Upper lobe of left lung (tissue), 6 donors: ENCODE measurements at regions not wholly inside any gene's neighbourhood (a gene's known extent, or its start where the extent isn't known, plus 50 kb on each side); places are given as distances from the start of the nearest gene placed in this dataset.

Experiments
- ATAC-seq, 2 donors: fragments of 200-7000 bp; cut with Tn5 transposase; one replicate each; pipeline ENCODE4 v1.9.1; 2022; ENCODE audit warnings: mild to moderate bottlenecking in 2 of 2, moderate library complexity in 2 of 2; ENCODE audit not compliant: low FRiP score in 2 of 2
- DNase-seq, 2 donors: peaks; one replicate each; pipeline ENCODE4 v3.0.0-alpha.2; 2019 to 2020
- H3K27ac ChIP-seq, 4 donors: fragments of 200-600 bp; sonication (generic); one replicate each; pipeline ENCODE4 v1.5.1; 2016 to 2019
- H3K27me3 ChIP-seq, 4 donors: fragments of 200-600 bp; sonication (generic); one replicate each; pipeline ENCODE4 v1.5.1; 2017 to 2019
- H3K36me3 ChIP-seq, 4 donors: fragments of 200-600 bp; sonication (generic); one replicate each; pipeline ENCODE4 v1.5.1; 2016 to 2019
- H3K4me1 ChIP-seq, 4 donors: fragments of 200-600 bp; sonication (generic); one replicate each; pipeline ENCODE4 v1.5.1; 2018 to 2019
- H3K4me3 ChIP-seq, 4 donors: fragments of 200-600 bp; sonication (generic); one replicate each; pipeline ENCODE4 v1.5.1; 2017 to 2019; ENCODE audit warnings: mild to moderate bottlenecking in 2 of 4, moderate library complexity in 1 of 4
- H3K9me3 ChIP-seq, 4 donors: fragments of 200-600 bp; sonication (generic); one replicate each; pipeline ENCODE4 v1.5.1; 2018 to 2019
- CTCF ChIP-seq, 6 experiments: fragments of 450-650 bp in 4 of 6; fragments of 200-600 bp in 2 of 6; sonication (generic) in 2 of 6; IDR thresholded peaks; one replicate each; pipeline ENCODE4 v1.5.1; 2016 to 2019; ENCODE audit warnings: antibody characterized with exemption in 6 of 6
- EP300 ChIP-seq, 4 donors: sonication (generic); formaldehyde crosslinking; IDR thresholded peaks; one replicate each; pipeline ENCODE4 v1.5.1; 2017; ENCODE audit warnings: antibody characterized with exemption in 4 of 4, control low read depth in 2 of 4
- POLR2A ChIP-seq, 4 donors: fragments of 450-650 bp; IDR thresholded peaks; one replicate each; pipeline ENCODE4 v1.5.1; 2016 to 2017; ENCODE audit warnings: antibody characterized with exemption in 4 of 4, mild to moderate bottlenecking in 2 of 4
- POLR2AphosphoS5 ChIP-seq, 2 donors: sonication (generic); formaldehyde crosslinking; IDR thresholded peaks; one replicate each; pipeline ENCODE4 v1.5.1; 2017; ENCODE audit warnings: antibody characterized with exemption in 2 of 2
- WGBS, 2 donors: methylation state at CpG; one replicate each; pipeline ENCODE4 v1.1.5; 2017 to 2018; 5-methylcytosine and 5-hydroxymethylcytosine counted together
- donor health status: DM: no; HTN: no; CAD: no; lungs with moderate emphysema.
- donor health status: DM: no; HTN: yes; CAD: no; lungs with severe emphysema.

GRCh38 chr5:120159155-120159554, 304.9 kb upstream of the PRR16 start:
- H3K9me3 ChIP-seq: no peaks in the 10 kb centered on the region
- no peaks in the 10 kb centered on the region for H3K4me1 ChIP-seq
- no peaks in the 10 kb centered on the region for H3K36me3 ChIP-seq
- DNase-seq (no peak), ATAC-seq (no peak)
- TF ChIP-seq POLR2AphosphoS5 (IDR thresholded peaks at IDR 0.05) (no peak), EP300 (IDR thresholded peaks at IDR 0.05) (no peak), CTCF (IDR thresholded peaks at IDR 0.05) (no peak), POLR2A (IDR thresholded peaks at IDR 0.05) (no peak)
- no peaks in the 10 kb centered on the region for H3K27me3 ChIP-seq
- WGBS, 2 donors: 90 to 93% methylated on average over 3 of the region's 3 CpGs
- no peak overlapping the region for H3K27ac ChIP-seq
- no peak overlapping the region for H3K4me3 ChIP-seq

GRCh38 chr5:120160124-120160895, 303.8 kb upstream of the PRR16 start:
- ATAC-seq: no peak
- H3K36me3 ChIP-seq: no peaks in the 10 kb centered on the region
- H3K4me1 ChIP-seq: no peaks in the 10 kb centered on the region
- TF ChIP-seq EP300 (IDR thresholded peaks at IDR 0.05) (no peak), POLR2AphosphoS5 (IDR thresholded peaks at IDR 0.05) (no peak), CTCF (IDR thresholded peaks at IDR 0.05) (no peak), POLR2A (IDR thresholded peaks at IDR 0.05) (no peak)
- H3K4me3 ChIP-seq: no peak overlapping the region
- no peaks in the 10 kb centered on the region for H3K27me3 ChIP-seq
- no peaks in the 10 kb centered on the region for H3K9me3 ChIP-seq
- no peak overlapping the region for H3K27ac ChIP-seq
- DNase-seq: no peak
- WGBS, 2 donors: 58 to 74% methylated on average over 4 of the region's 4 CpGs

GRCh38 chr5:120162321-120162720, 301.8 kb upstream of the PRR16 start:
- no peak for DNase-seq
- TF ChIP-seq POLR2A (IDR thresholded peaks at IDR 0.05): no peak
- no peak for TF ChIP-seq POLR2AphosphoS5 (IDR thresholded peaks at IDR 0.05)
- TF ChIP-seq CTCF (IDR thresholded peaks at IDR 0.05): no peak
- no peak for TF ChIP-seq EP300 (IDR thresholded peaks at IDR 0.05)
- H3K27ac ChIP-seq: no peak overlapping the region

GRCh38 chr5:120164037-120164436, 300.1 kb upstream of the PRR16 start:
- Histone ChIP-seq H3K36me3 (no peaks in the 10 kb centered on the region), H3K27ac (no peak overlapping the region), H3K4me1 (no peaks in the 10 kb centered on the region), H3K27me3 (no peaks in the 10 kb centered on the region), H3K4me3 (no peak overlapping the region), H3K9me3 (no peaks in the 10 kb centered on the region)
- no peak for TF ChIP-seq POLR2AphosphoS5 (IDR thresholded peaks at IDR 0.05)
- no peak for TF ChIP-seq EP300 (IDR thresholded peaks at IDR 0.05)
- ATAC-seq (no peak), DNase-seq (no peak)
- WGBS, 2 donors: 75 to 85% methylated on average over 3 of the region's 3 CpGs

More at GRCh38 chr5:120162321-120162720, 301.8 kb upstream of the PRR16 start:
- Histone ChIP-seq H3K9me3 (no peaks in the 10 kb centered on the region), H3K4me1 (no peaks in the 10 kb centered on the region), H3K4me3 (no peak overlapping the region), H3K36me3 (no peaks in the 10 kb centered on the region), H3K27me3 (no peaks in the 10 kb centered on the region)
- ATAC-seq: no peak

GRCh38 chr5:120164986-120165385, 299.1 kb upstream of the PRR16 start:
- ATAC-seq (no peak), DNase-seq (no peak)
- H3K27me3 ChIP-seq: no peaks in the 10 kb centered on the region
- H3K4me3 ChIP-seq: no peak overlapping the region
- no peaks in the 10 kb centered on the region for H3K36me3 ChIP-seq
- H3K4me1 ChIP-seq: no peaks in the 10 kb centered on the region
- WGBS, 2 donors: 73 to 80% methylated on average over 1 of the region's 1 CpG
- no peaks in the 10 kb centered on the region for H3K9me3 ChIP-seq
- TF ChIP-seq POLR2AphosphoS5 (IDR thresholded peaks at IDR 0.05): no peak
- TF ChIP-seq POLR2A (IDR thresholded peaks at IDR 0.05): no peak
- no peak for TF ChIP-seq CTCF (IDR thresholded peaks at IDR 0.05)
- no peak overlapping the region for H3K27ac ChIP-seq
